ENCODE measurements at regions not wholly inside any gene's neighbourhood (a gene's known extent, or its start where the extent isn't known, plus 50 kb on each side); places are given as distances from the start of the nearest gene placed in this dataset.

- no peak for TF ChIP-seq GATA3 (IDR thresholded peaks at IDR 0.05; ENCODE audit: low read depth, low read length)
- TF ChIP-seq GATA2 (IDR thresholded peaks at IDR 0.05; ENCODE audit: low read depth, low read length): no peak
Measured at GRCh38 chr5:54927097-54927746, 58.2 kb downstream of the ESM1 start.

- TF ChIP-seq GATA3 (IDR thresholded peaks at IDR 0.05; ENCODE audit: low read depth, low read length) (no peak), GATA2 (IDR thresholded peaks at IDR 0.05; ENCODE audit: low read depth, low read length) (no peak)
Measured at GRCh38 chr5:54924487-54924886, 60.9 kb downstream of the ESM1 start.

- TF ChIP-seq GATA2 (IDR thresholded peaks at IDR 0.05; ENCODE audit: low read depth, low read length) (no peak), GATA3 (IDR thresholded peaks at IDR 0.05; ENCODE audit: low read depth, low read length) (no peak)
Measured at GRCh38 chr5:54917323-54917722, 68.1 kb downstream of the ESM1 start.

- TF ChIP-seq GATA3 (IDR thresholded peaks at IDR 0.05; ENCODE audit: low read depth, low read length) (no peak), GATA2 (IDR thresholded peaks at IDR 0.05; ENCODE audit: low read depth, low read length) (no peak)
Measured at GRCh38 chr5:54915466-54916027, 69.8 kb downstream of the ESM1 start.

GRCh38 chr5:54912021-54912420 is 73.4 kb downstream of the ESM1 start:
- TF ChIP-seq GATA3 (IDR thresholded peaks at IDR 0.05; ENCODE audit: low read depth, low read length): no peak
- TF ChIP-seq GATA2 (IDR thresholded peaks at IDR 0.05; ENCODE audit: low read depth, low read length): no peak

- no peak for TF ChIP-seq GATA2 (IDR thresholded peaks at IDR 0.05; ENCODE audit: low read depth, low read length)
- TF ChIP-seq GATA3 (IDR thresholded peaks at IDR 0.05; ENCODE audit: low read depth, low read length): no peak
Measured at GRCh38 chr5:54909911-54910870, 75.2 kb downstream of the ESM1 start.

GRCh38 chr5:54908774-54909525 is 76.4 kb downstream of the ESM1 start:
- no peak for TF ChIP-seq GATA2 (IDR thresholded peaks at IDR 0.05; ENCODE audit: low read depth, low read length)

GRCh38 chr5:54905942-54906537 is 79.4 kb downstream of the ESM1 start:
- TF ChIP-seq GATA3 (IDR thresholded peaks at IDR 0.05; ENCODE audit: low read depth, low read length): no peak
- no peak for TF ChIP-seq GATA2 (IDR thresholded peaks at IDR 0.05; ENCODE audit: low read depth, low read length)

- TF ChIP-seq GATA2 (IDR thresholded peaks at IDR 0.05; ENCODE audit: low read depth, low read length): no peak
- TF ChIP-seq GATA3 (IDR thresholded peaks at IDR 0.05; ENCODE audit: low read depth, low read length): no peak
Measured at GRCh38 chr5:54905246-54905795, 80.1 kb downstream of the ESM1 start.

- TF ChIP-seq GATA3 (IDR thresholded peaks at IDR 0.05; ENCODE audit: low read depth, low read length): no peak
- TF ChIP-seq GATA2 (IDR thresholded peaks at IDR 0.05; ENCODE audit: low read depth, low read length): no peak
Measured at GRCh38 chr5:54904425-54904824, 81.0 kb downstream of the ESM1 start.

- no peak for TF ChIP-seq GATA3 (IDR thresholded peaks at IDR 0.05; ENCODE audit: low read depth, low read length)
- TF ChIP-seq GATA2 (IDR thresholded peaks at IDR 0.05; ENCODE audit: low read depth, low read length): no peak
Measured at GRCh38 chr5:54902791-54903473, 82.5 kb downstream of the ESM1 start.

- TF ChIP-seq GATA2 (IDR thresholded peaks at IDR 0.05; ENCODE audit: low read depth, low read length) (no peak), GATA3 (IDR thresholded peaks at IDR 0.05; ENCODE audit: low read depth, low read length) (no peak)
Measured at GRCh38 chr5:54900984-54901725, 84.2 kb downstream of the ESM1 start.
